H1 (cell line): ENCODE measurements at regions not wholly inside any gene's neighbourhood (a gene's known extent, or its start where the extent isn't known, plus 50 kb on each side); places are given as distances from the start of the nearest gene placed in this dataset.

ENCODE experiments used
- EP300 ChIP-seq, 2 experiments: IDR thresholded peaks; 1 replicate in 1 of 2; 2 replicates in 1 of 2; pipeline ENCODE4 v1.6.1; 2011 to 2012; ENCODE audit warnings: low read depth in 2 of 2, low read length in 2 of 2, mild to moderate bottlenecking in 2 of 2, borderline replicate concordance in 1 of 2, inconsistent platforms in 1 of 2, moderate library complexity in 1 of 2
- POLR2AphosphoS5 ChIP-seq: IDR thresholded peaks from 2 replicates; pipeline ENCODE4 v1.6.1; 2011; ENCODE audit warnings: low read depth, low read length
- SIRT6 ChIP-seq: IDR thresholded peaks from one replicate; pipeline ENCODE4 v1.7.1; 2012; ENCODE audit warnings: low read length, inconsistent platforms

DNA sequence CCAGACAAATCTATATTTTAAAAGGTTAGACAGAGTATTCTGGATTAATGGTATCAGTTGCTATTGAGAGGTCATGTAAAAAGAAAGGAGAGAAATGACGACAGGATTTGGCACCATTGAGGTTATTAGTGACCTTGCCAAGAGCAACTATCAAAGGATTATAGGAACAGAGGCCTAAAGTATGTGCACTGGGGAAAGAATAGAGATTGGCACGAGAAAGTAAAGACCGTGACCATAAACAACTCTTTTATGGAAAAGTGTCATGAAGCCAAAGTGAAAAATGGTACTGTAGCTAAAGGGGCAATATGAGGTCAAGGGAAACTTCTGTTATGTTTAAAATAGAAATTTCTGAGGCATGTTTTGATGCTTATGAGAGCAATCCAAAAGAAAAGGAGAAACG, 115.2 kb upstream of the KIF2B start (continued):
- TF ChIP-seq EP300 (IDR thresholded peaks at IDR 0.05; ENCODE audit: borderline replicate concordance in 1 of 2, low read depth in 2 of 2, low read length in 2 of 2) (no peak), SIRT6 (no peak), POLR2AphosphoS5 (no peak)
